ENCODE measurements at regions not wholly inside any gene's neighbourhood (a gene's known extent, or its start where the extent isn't known, plus 50 kb on each side); places are given as distances from the start of the nearest gene placed in this dataset.

DNA sequence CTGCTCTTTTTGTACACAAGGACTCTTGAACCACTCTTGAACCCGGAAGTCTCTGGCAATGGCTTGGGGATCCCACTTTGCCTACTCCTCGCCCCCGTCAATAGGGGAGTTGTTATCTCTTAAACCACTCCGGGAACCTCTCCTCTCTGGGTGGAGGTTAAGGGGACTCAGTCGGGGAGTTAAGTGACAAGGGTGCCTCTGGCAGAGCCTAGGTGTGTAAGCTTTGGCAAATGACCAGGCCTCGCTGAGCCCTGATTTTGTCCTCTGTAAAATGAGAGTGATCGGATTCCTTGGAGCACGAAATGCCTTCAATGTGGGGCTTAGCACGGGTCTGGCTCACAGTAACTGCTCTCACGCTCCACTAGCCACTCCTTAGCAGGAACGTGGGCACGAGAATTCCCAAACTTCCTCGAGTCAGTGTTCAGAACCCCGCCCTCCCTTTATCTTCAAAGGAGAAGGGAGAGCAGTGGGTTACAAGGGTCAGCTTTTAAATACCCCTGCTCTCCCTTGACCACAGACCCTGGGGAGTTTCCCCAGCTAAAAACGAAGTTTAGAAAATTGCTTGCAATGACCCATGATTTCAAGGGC lies 193.3 kb downstream of the KATNAL1 start:
- TF ChIP-seq ATF3 (IDR thresholded peaks at IDR 0.05), result no peak
- no peak for TF ChIP-seq YY1 (IDR thresholded peaks at IDR 0.05)
- no peak for TF ChIP-seq HNF4A (conservative IDR thresholded peaks at IDR 0.05)
- TF ChIP-seq EGR1 (IDR thresholded peaks at IDR 0.05; ENCODE audit: low read depth in 2 of 2), result no peak
- no peak for TF ChIP-seq RAD21 (IDR thresholded peaks at IDR 0.05)
- no peak for TF ChIP-seq JUND (IDR thresholded peaks at IDR 0.05)
- TF ChIP-seq FOXA1 (IDR thresholded peaks at IDR 0.05), result no peak
- TF ChIP-seq FOXA2 (IDR thresholded peaks at IDR 0.05), result no peak
- no peak for TF ChIP-seq MAX (IDR thresholded peaks at IDR 0.05)
- TF ChIP-seq TAF1 (conservative IDR thresholded peaks at IDR 0.05), result no peak
- Histone ChIP-seq H3K9me3 (ENCODE audit: control insufficient read depth in 4 of 4, low read length in 3 of 4) (no peaks in the 10 kb centered on the region), H3K36me3 (ENCODE audit: control insufficient read depth in 4 of 4, insufficient read depth in 3 of 4, low read depth in 1 of 4, low read length in 3 of 4) (no peaks in the 10 kb centered on the region), H3K9ac (ENCODE audit: low read depth in 1 of 2, low read length in 2 of 2) (peak overlapping the region; percentile 42 to 62), H3K27me3 (ENCODE audit: control insufficient read depth in 4 of 4, insufficient read depth in 4 of 4, low read length in 3 of 4) (no peaks in the 10 kb centered on the region), H3K4me3 (ENCODE audit: low read depth in 1 of 3, low read length in 3 of 3) (peak overlapping the region; percentile 50 to 80 (median 71)), H3K4me1 (ENCODE audit: control insufficient read depth in 4 of 4, insufficient read depth in 4 of 4, low read length in 3 of 4) (peaks cover 3 to 28% (median 18%) of the 10 kb centered on the region in 4 donors), H3K27ac (ENCODE audit: low read depth in 1 of 2, low read length in 2 of 2) (peak overlapping the region; percentile 88 to 92)
- 47% methylated on average over 15 of the region's 15 CpGs for WGBS
- peak; percentile 42 for DNase-seq (ENCODE audit: low spot score)

DNA sequence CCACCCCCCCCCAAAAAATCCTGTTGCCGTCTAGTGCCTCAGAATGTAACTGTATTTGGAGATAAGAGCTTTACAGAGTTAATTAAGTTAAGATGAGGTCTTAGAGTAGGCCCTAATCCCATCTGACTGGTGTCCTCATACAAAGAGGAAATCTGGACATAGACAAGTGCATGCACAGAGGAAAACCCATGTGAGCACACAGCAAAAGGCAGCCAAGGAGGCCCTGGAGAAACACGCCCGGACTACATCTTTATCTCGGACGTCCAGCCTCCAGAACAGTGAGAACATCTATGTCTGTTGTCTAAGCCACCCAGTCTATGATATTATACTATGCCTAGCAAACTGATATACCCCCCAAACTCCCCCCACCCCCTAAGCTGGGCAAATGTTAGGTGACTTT lies 193.8 kb downstream of the KATNAL1 start:
- Histone ChIP-seq H3K27ac (ENCODE audit: low read depth in 1 of 2, low read length in 2 of 2) (peak overlapping the region; percentile 88 to 92), H3K9ac (ENCODE audit: low read depth in 1 of 2, low read length in 2 of 2) (no peak overlapping the region), H3K4me3 (ENCODE audit: low read depth in 1 of 3, low read length in 3 of 3) (no peak overlapping the region), H3K36me3 (ENCODE audit: control insufficient read depth in 4 of 4, insufficient read depth in 3 of 4, low read depth in 1 of 4, low read length in 3 of 4) (no peaks in the 10 kb centered on the region), H3K4me1 (ENCODE audit: control insufficient read depth in 4 of 4, insufficient read depth in 4 of 4, low read length in 3 of 4) (peaks cover 3 to 29% (median 19%) of the 10 kb centered on the region in 4 donors), H3K9me3 (ENCODE audit: control insufficient read depth in 4 of 4, low read length in 3 of 4) (no peaks in the 10 kb centered on the region), H3K27me3 (ENCODE audit: control insufficient read depth in 4 of 4, insufficient read depth in 4 of 4, low read length in 3 of 4) (no peaks in the 10 kb centered on the region)
- 78% methylated on average over 5 of the region's 5 CpGs for WGBS
- DNase-seq (ENCODE audit: low spot score), result no peak
- TF ChIP-seq, protein P1, sequence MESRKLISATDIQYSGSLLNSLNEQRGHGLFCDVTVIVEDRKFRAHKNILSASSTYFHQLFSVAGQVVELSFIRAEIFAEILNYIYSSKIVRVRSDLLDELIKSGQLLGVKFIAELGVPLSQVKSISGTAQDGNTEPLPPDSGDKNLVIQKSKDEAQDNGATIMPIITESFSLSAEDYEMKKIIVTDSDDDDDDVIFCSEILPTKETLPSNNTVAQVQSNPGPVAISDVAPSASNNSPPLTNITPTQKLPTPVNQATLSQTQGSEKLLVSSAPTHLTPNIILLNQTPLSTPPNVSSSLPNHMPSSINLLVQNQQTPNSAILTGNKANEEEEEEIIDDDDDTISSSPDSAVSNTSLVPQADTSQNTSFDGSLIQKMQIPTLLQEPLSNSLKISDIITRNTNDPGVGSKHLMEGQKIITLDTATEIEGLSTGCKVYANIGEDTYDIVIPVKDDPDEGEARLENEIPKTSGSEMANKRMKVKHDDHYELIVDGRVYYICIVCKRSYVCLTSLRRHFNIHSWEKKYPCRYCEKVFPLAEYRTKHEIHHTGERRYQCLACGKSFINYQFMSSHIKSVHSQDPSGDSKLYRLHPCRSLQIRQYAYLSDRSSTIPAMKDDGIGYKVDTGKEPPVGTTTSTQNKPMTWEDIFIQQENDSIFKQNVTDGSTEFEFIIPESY (IDR thresholded peaks at IDR 0.05), result no peak
- no peak for TF ChIP-seq RXRA (IDR thresholded peaks at IDR 0.05)
- no peak for TF ChIP-seq FOXA2 (IDR thresholded peaks at IDR 0.05)
- no peak for TF ChIP-seq EGR1 (IDR thresholded peaks at IDR 0.05; ENCODE audit: low read depth in 2 of 2)
- no peak for TF ChIP-seq HNF4A (conservative IDR thresholded peaks at IDR 0.05)
- TF ChIP-seq MAX (IDR thresholded peaks at IDR 0.05), result no peak
- no peak for TF ChIP-seq SP1 (IDR thresholded peaks at IDR 0.05)
- no peak for TF ChIP-seq GABPA (IDR thresholded peaks at IDR 0.05 in 1 of 2, conservative IDR thresholded peaks at IDR 0.05 in 1 of 2)
- TF ChIP-seq, protein P2, sequence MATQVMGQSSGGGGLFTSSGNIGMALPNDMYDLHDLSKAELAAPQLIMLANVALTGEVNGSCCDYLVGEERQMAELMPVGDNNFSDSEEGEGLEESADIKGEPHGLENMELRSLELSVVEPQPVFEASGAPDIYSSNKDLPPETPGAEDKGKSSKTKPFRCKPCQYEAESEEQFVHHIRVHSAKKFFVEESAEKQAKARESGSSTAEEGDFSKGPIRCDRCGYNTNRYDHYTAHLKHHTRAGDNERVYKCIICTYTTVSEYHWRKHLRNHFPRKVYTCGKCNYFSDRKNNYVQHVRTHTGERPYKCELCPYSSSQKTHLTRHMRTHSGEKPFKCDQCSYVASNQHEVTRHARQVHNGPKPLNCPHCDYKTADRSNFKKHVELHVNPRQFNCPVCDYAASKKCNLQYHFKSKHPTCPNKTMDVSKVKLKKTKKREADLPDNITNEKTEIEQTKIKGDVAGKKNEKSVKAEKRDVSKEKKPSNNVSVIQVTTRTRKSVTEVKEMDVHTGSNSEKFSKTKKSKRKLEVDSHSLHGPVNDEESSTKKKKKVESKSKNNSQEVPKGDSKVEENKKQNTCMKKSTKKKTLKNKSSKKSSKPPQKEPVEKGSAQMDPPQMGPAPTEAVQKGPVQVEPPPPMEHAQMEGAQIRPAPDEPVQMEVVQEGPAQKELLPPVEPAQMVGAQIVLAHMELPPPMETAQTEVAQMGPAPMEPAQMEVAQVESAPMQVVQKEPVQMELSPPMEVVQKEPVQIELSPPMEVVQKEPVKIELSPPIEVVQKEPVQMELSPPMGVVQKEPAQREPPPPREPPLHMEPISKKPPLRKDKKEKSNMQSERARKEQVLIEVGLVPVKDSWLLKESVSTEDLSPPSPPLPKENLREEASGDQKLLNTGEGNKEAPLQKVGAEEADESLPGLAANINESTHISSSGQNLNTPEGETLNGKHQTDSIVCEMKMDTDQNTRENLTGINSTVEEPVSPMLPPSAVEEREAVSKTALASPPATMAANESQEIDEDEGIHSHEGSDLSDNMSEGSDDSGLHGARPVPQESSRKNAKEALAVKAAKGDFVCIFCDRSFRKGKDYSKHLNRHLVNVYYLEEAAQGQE (IDR thresholded peaks at IDR 0.05), result no peak
- TF ChIP-seq CTCF (IDR thresholded peaks at IDR 0.05; ENCODE audit: low read depth, low read length, missing input control), result no peak
- no peak for TF ChIP-seq ATF3 (IDR thresholded peaks at IDR 0.05)
- TF ChIP-seq FOXA1 (IDR thresholded peaks at IDR 0.05), result no peak
- no peak for TF ChIP-seq YY1 (IDR thresholded peaks at IDR 0.05)
- no peak for TF ChIP-seq JUND (IDR thresholded peaks at IDR 0.05)
- TF ChIP-seq TAF1 (conservative IDR thresholded peaks at IDR 0.05), result no peak
- no peak for TF ChIP-seq RAD21 (IDR thresholded peaks at IDR 0.05)
- no peak for TF ChIP-seq NR2F2 (IDR thresholded peaks at IDR 0.05)
- TF ChIP-seq HNF4G (IDR thresholded peaks at IDR 0.05), result no peak

All from liver (tissue), 8 donors.